ENCODE measurements at regions not wholly inside any gene's neighbourhood (a gene's known extent, or its start where the extent isn't known, plus 50 kb on each side); places are given as distances from the start of the nearest gene placed in this dataset.

GRCh38 chr5:130797303-130797702, 367.8 kb downstream of the HINT1 start:
- TF ChIP-seq CTCF (IDR thresholded peaks at IDR 0.05) (no peak), POLR2A (IDR thresholded peaks at IDR 0.05) (no peak)

Measured in uterus (tissue), 2 donors.